ENCODE measurements at regions not wholly inside any gene's neighbourhood (a gene's known extent, or its start where the extent isn't known, plus 50 kb on each side); places are given as distances from the start of the nearest gene placed in this dataset.
A peak's percentile ranks its signal among the peaks of the same experiment; 100 is the strongest.

DNA sequence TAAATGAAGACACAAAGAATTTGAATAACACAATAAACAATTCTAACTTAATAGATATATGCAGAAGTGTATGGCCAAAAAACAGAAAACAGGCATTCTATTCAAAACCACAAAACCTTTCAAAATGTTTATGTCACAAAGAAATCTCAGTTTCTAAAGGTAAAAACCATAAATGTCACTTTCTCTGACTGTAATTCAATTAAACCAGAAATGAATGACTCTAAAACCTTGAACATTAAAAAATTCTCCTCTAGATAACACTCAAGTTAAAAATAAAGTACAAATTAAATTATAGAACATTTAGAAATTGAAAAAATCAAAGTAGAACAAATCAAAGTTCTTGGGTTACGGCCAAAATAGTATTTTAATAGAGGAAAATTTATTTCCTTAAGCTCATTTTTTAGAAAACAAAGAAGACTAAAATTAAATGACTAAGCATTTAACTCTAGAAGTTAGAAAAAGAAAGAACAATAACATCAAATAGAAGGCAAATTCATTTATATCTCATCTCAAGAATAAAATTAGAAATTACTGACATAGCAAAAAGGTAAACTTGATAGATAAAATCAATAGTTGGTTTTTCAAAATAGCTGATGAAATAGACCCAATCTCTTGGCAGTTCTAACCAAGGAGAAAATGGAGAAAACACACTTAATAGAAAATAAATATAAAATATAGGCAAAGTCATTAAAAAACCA lies 198.8 kb downstream of the TEX36 start:
- TF ChIP-seq, protein P1, sequence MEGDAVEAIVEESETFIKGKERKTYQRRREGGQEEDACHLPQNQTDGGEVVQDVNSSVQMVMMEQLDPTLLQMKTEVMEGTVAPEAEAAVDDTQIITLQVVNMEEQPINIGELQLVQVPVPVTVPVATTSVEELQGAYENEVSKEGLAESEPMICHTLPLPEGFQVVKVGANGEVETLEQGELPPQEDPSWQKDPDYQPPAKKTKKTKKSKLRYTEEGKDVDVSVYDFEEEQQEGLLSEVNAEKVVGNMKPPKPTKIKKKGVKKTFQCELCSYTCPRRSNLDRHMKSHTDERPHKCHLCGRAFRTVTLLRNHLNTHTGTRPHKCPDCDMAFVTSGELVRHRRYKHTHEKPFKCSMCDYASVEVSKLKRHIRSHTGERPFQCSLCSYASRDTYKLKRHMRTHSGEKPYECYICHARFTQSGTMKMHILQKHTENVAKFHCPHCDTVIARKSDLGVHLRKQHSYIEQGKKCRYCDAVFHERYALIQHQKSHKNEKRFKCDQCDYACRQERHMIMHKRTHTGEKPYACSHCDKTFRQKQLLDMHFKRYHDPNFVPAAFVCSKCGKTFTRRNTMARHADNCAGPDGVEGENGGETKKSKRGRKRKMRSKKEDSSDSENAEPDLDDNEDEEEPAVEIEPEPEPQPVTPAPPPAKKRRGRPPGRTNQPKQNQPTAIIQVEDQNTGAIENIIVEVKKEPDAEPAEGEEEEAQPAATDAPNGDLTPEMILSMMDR (IDR thresholded peaks at IDR 0.05; ENCODE audit: insufficient read depth, low read length): no peak
- DNase-seq (ENCODE audit: low read depth): no peak
- no peak overlapping the region for H3K4me3 ChIP-seq (ENCODE audit: low read depth, low read length)

DNA sequence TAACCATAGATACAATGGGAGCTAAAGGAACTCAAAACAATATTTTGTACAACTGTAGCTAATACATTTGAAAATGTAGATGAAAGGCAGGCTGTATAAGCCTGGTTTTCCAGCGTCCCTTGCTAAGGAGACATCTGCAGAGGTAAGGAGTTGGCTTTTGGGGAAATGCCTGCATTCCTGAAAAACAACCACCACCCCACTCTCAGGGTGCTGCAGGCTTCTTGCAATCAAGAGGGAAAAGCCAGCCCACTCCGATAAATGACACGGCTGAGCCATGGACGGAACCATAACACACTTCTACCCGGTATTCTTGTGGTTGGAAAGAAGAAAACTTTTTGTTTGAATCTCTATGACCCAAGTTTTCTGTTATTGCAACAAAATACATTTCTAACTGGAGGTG lies 200.3 kb downstream of the TEX36 start:
- no peak for DNase-seq (ENCODE audit: low read depth)
- no peak overlapping the region for H3K4me3 ChIP-seq (ENCODE audit: low read depth, low read length)
- TF ChIP-seq, protein P1 (IDR thresholded peaks at IDR 0.05; ENCODE audit: insufficient read depth, low read length): no peak

- TF ChIP-seq, protein P1 (IDR thresholded peaks at IDR 0.05; ENCODE audit: insufficient read depth, low read length): no peak
- no peak overlapping the region for H3K4me3 ChIP-seq (ENCODE audit: low read depth, low read length)
- DNase-seq (ENCODE audit: low read depth): peak; percentile 9
Measured at GRCh38 chr10:125482108-125482507, 200.9 kb downstream of the TEX36 start.

GRCh38 chr10:125479059-125479458 lies 203.9 kb downstream of the TEX36 start:
- no peak overlapping the region for H3K4me3 ChIP-seq (ENCODE audit: low read depth, low read length)
- TF ChIP-seq, protein P1 (IDR thresholded peaks at IDR 0.05; ENCODE audit: insufficient read depth, low read length): no peak
- no peak for DNase-seq (ENCODE audit: low read depth)

GRCh38 chr10:125475815-125476214 lies 207.1 kb downstream of the TEX36 start:
- TF ChIP-seq, protein P1 (IDR thresholded peaks at IDR 0.05; ENCODE audit: insufficient read depth, low read length): no peak
- H3K4me3 ChIP-seq (ENCODE audit: low read depth, low read length): no peak overlapping the region
- DNase-seq (ENCODE audit: low read depth): no peak

- no peak for DNase-seq (ENCODE audit: low read depth)
- no peak overlapping the region for H3K4me3 ChIP-seq (ENCODE audit: low read depth, low read length)
- TF ChIP-seq, protein P1 (IDR thresholded peaks at IDR 0.05; ENCODE audit: insufficient read depth, low read length): no peak
Measured at GRCh38 chr10:125473143-125473793, 209.7 kb downstream of the TEX36 start.

Measured in fibroblast of the aortic adventitia (primary cell).